ENCODE measurements at regions not wholly inside any gene's neighbourhood (a gene's known extent, or its start where the extent isn't known, plus 50 kb on each side); places are given as distances from the start of the nearest gene placed in this dataset.

GRCh38 chr6:164436976-164437375, 872.4 kb downstream of the C6orf118 start:
- ATAC-seq, result no peak
- H3K79me2 ChIP-seq (ENCODE audit: insufficient read depth, low read length), result no peaks in the 10 kb centered on the region
- H2AFZ ChIP-seq (ENCODE audit: low read depth, low read length, poor library complexity, severe bottlenecking), result no peak overlapping the region

GRCh38 chr6:164427728-164428402, 881.5 kb downstream of the C6orf118 start:
- Histone ChIP-seq H3K36me3 (ENCODE audit: control insufficient read depth in 1 of 2, insufficient read depth in 2 of 2, low read length in 2 of 2) (no peaks in the 10 kb centered on the region), H3K9ac (ENCODE audit: low read length) (no peak overlapping the region), H2AFZ (ENCODE audit: low read depth, low read length, poor library complexity, severe bottlenecking) (no peak overlapping the region), H3K27ac (ENCODE audit: low read depth, low read length) (no peak overlapping the region), H4K20me1 (ENCODE audit: insufficient read depth) (no peaks in the 10 kb centered on the region), H3K4me1 (ENCODE audit: control insufficient read depth in 1 of 2, insufficient read depth in 2 of 2, low read length in 2 of 2) (no peaks in the 10 kb centered on the region), H3K4me2 (ENCODE audit: low read length) (no peak overlapping the region), H3K9me2 (ENCODE audit: insufficient read depth) (no peaks in the 10 kb centered on the region), H3K79me2 (ENCODE audit: insufficient read depth, low read length) (no peaks in the 10 kb centered on the region), H3K9me3 (ENCODE audit: control insufficient read depth in 1 of 2, insufficient read depth in 1 of 2, low read depth in 1 of 2, low read length in 2 of 2) (peaks cover 0 to 4% of the 10 kb centered on the region in 2 experiments; a peak in 1 of 4 replicates), H3K4me3 (replicated peaks in 1 of 2; ENCODE audit: low read depth in 1 of 2, low read length in 2 of 2) (no peak overlapping the region), H3K27me3 (ENCODE audit: insufficient read depth, low read length) (no peaks in the 10 kb centered on the region)
- RAD21 ChIA-PET (ENCODE audit: low non-redundant PET in 1 of 2, low total read pairs in 2 of 2, uncharacterized antibody in 2 of 2, unreplicated experiment in 2 of 2), result no interaction called here
- CTCF ChIA-PET, result no interaction called here
- ATAC-seq (no peak), DNase-seq (ENCODE audit: low read depth, low spot score) (no peak)
- TF ChIP-seq CBX3 (IDR thresholded peaks at IDR 0.05; ENCODE audit: low read depth), result no peak
- no peak for TF ChIP-seq ELF1 (IDR thresholded peaks at IDR 0.05; ENCODE audit: borderline replicate concordance, low read depth)
- no peak for TF ChIP-seq YY1 (IDR thresholded peaks at IDR 0.05; ENCODE audit: extremely low read depth, insufficient replicate concordance, low read depth, low read length)
- POLR2A ChIA-PET, result no interaction called here
- BruUV-seq (replicated peaks), result no TSS peak
- intact Hi-C loops (cut with micrococcal nuclease), result no loop called here

More at GRCh38 chr6:164436976-164437375, 872.4 kb downstream of the C6orf118 start:
- H3K27ac ChIP-seq (ENCODE audit: low read depth, low read length), result no peak overlapping the region
- H3K9ac ChIP-seq (ENCODE audit: low read length), result no peak overlapping the region
- H4K20me1 ChIP-seq (ENCODE audit: insufficient read depth), result no peaks in the 10 kb centered on the region
- H3K9me3 ChIP-seq (ENCODE audit: control insufficient read depth in 1 of 2, insufficient read depth in 1 of 2, low read depth in 1 of 2, low read length in 2 of 2), result peaks cover 0 to 9% of the 10 kb centered on the region in 2 experiments; a peak in 2 of 4 replicates
- RAD21 ChIA-PET (ENCODE audit: low non-redundant PET in 1 of 2, low total read pairs in 2 of 2, uncharacterized antibody in 2 of 2, unreplicated experiment in 2 of 2), result no interaction called here
- BruUV-seq (replicated peaks), result no TSS peak
- H3K36me3 ChIP-seq (ENCODE audit: control insufficient read depth in 1 of 2, insufficient read depth in 2 of 2, low read length in 2 of 2), result no peaks in the 10 kb centered on the region
- intact Hi-C loops (cut with micrococcal nuclease), result no loop called here
- no peak for TF ChIP-seq JUND (IDR thresholded peaks at IDR 0.05)
- TF ChIP-seq ZNF274 (IDR thresholded peaks at IDR 0.05; ENCODE audit: low read depth, low read length), result no peak
- CTCF ChIA-PET, result no interaction called here
- no peak overlapping the region for H3K4me2 ChIP-seq (ENCODE audit: low read length)
- no peaks in the 10 kb centered on the region for H3K27me3 ChIP-seq (ENCODE audit: insufficient read depth, low read length)
- no peaks in the 10 kb centered on the region for H3K9me2 ChIP-seq (ENCODE audit: insufficient read depth)
- no peak for DNase-seq (ENCODE audit: low read depth, low spot score)
- POLR2A ChIA-PET, result no interaction called here
- H3K4me1 ChIP-seq (ENCODE audit: control insufficient read depth in 1 of 2, insufficient read depth in 2 of 2, low read length in 2 of 2), result no peaks in the 10 kb centered on the region
- H3K4me3 ChIP-seq (replicated peaks in 1 of 2; ENCODE audit: low read depth in 1 of 2, low read length in 2 of 2), result no peak overlapping the region
